SKM-1 treated with dmso at 0.1 percent for 144 hours (cell line): ENCODE measurements at regions not wholly inside any gene's neighbourhood (a gene's known extent, or its start where the extent isn't known, plus 50 kb on each side); places are given as distances from the start of the nearest gene placed in this dataset.

Experiments
- DNase-seq: peaks from one replicate; lab custom pipeline; 2025; ENCODE audit not compliant: unreplicated experiment; lab: John Stamatoyannopoulos, UW

GRCh38 chr2:144163592-144163991, 356.3 kb downstream of the ZEB2 start:
- DNase-seq, result no peak

DNA sequence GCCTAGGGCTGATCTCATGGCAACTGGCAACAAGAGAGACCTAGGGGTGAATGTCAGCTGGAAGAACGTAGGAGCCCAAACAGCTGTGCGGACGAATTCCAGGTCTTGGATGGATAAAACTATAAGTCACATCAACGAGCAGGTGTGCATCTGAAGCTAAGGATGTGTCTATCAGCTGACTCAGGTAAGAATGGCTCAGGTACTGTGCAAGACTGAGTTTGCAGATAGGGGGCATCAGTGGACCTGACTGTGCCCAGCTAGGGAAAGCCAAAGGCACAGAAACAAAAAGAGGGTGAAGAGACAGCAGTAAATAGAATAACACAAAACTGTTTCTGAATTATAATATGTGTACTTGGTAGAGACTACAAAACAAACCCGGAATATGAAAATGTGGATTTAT, 357.3 kb downstream of the ZEB2 start:
- no peak for DNase-seq

GRCh38 chr2:144161061-144161460, 358.9 kb downstream of the ZEB2 start:
- no peak for DNase-seq

GRCh38 chr2:144159240-144159639, 360.7 kb downstream of the ZEB2 start:
- DNase-seq, result no peak

DNA sequence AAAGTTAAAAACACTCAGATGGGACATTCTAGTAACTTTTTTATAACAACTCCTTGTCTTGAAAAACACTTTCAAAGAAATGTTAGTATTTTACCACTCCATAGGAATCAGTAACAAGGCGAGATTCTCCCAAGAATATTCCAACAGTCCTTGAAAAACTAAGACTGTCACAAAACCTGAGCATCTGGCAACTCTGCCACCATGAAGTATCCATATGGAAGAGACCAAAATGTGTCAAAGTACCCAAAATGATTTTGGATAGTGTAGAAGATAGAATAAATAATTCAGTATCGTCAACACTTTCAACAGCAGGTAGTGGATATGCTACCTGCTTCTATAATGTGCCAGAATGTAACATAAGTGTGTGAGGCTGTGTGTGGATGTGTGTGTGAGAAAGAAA, 361.8 kb downstream of the ZEB2 start:
- DNase-seq, result no peak

DNA sequence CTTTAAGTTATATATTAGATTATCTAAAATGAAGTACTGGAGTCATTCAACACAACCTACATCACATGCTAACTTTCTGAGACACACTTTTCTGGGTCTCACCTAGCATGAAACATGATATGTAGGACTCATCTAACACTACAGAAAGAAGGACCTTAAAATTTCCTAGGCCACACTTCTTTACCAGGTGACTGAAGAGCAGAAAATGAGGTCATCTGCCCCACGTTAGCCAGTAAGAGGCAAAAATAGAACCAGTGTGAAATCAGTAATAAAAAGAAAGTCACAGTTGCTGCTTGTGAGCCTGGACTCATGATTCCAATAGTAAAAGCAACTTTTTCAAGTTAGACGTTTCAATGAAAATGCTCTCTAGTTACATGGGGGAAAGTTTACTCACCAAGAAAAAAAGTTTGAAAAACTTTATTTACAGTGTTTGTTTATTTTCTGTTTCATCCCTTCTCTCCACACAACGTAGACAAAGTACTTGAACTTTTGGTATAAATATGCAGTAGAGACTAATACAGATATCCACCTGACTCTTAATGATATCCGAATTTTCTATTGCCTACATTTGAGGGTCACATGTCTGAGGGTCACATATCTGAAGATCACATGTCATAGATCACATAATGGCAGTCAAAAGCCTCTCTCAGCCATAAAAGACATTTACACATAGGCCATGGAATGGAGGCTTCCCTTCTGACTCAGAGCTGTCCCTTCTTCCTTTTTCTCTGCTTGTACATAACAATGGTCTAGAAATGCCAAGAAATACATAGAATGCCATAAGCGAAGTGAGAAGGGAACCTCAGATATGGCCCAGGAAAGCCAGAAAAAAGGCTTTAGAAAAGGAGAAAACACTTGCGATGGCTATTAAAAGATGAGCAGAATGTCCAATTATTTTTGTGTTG, 362.9 kb downstream of the ZEB2 start:
- DNase-seq, result no peak

DNA sequence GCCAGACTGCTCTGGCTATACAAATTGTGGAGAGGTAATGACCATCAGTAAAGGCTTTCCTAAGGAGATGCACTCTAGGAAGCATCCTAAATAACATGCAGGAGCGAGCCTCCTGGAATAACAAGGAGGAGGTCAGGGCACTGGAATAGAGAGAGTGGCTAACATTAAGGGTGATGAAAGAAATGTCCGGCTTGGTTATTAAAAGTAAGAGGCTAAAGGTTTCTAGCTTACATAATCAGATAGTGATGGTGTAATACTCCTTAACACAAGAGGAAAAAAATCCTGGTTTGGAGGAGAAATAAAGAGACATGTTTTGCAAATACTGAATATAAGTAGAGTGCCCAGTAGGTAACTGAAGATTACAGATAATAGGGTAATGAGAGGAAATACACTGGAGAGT, 365.7 kb downstream of the ZEB2 start:
- DNase-seq, result no peak

DNA sequence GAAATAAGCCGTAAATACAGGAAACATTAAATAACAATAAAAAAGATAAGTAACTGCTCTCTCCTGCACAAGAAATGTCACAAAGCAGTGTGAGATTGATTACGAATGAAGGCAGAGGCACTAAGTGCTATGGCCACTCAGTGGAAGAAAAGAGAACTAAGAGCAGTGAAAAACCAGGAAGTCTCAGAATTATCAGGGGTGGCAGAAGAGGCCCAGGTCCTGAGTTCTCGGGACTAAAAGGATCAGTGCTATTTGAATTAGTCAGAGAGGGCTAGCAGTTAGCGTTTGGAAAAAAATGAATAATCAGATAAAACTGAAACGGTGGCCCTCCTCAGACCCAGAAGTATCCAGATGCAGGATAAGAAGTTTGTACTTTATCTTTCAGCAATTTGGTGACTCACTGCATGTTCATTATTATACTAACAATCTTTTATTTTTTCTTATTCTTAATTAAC, 367.1 kb downstream of the ZEB2 start:
- peak; percentile 56 for DNase-seq

- no peak for DNase-seq
These were observed 368.1 kb downstream of the ZEB2 start for GRCh38 chr2:144151851-144152250.

- no peak for DNase-seq
These were observed 368.5 kb downstream of the ZEB2 start for GRCh38 chr2:144151405-144151804.

DNA sequence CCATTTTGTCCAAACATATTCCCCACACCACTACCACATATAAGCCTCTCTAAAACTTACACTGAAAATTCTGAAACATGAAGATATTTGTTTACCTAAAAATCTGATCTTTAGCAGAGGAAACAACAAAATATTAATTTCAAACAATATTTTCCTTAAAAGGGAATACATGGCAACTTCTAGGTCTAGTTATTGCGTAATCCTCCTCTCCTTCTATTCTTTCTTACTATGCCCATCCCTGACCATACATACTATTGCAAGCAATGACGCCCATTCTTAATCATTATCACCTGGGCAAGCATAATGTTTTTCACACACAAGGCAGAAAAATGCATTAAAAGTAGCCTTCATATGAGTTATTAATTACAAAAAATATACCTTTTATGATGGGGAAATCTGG, 372.6 kb downstream of the ZEB2 start:
- no peak for DNase-seq

- DNase-seq, result no peak
These were observed 373.0 kb downstream of the ZEB2 start for GRCh38 chr2:144146876-144147275.

DNA sequence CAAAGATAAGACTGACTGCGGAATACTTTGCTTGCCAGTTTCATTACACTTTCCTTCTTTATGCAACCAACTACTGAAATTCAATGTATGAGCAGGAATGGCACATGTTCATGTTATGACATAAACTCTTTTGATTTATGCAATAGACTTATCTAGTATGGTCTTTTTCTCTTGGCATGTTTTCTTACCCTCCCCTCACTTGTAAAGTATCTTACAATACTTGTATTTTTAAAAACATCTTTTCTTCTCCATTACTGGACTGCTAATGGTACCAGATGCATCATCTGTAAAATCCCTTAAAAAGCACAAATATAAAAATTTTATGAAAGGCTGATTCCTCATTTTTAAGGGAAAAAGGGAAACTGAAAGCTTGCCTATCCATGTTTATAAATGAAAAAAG, 373.8 kb downstream of the ZEB2 start:
- no peak for DNase-seq

DNA sequence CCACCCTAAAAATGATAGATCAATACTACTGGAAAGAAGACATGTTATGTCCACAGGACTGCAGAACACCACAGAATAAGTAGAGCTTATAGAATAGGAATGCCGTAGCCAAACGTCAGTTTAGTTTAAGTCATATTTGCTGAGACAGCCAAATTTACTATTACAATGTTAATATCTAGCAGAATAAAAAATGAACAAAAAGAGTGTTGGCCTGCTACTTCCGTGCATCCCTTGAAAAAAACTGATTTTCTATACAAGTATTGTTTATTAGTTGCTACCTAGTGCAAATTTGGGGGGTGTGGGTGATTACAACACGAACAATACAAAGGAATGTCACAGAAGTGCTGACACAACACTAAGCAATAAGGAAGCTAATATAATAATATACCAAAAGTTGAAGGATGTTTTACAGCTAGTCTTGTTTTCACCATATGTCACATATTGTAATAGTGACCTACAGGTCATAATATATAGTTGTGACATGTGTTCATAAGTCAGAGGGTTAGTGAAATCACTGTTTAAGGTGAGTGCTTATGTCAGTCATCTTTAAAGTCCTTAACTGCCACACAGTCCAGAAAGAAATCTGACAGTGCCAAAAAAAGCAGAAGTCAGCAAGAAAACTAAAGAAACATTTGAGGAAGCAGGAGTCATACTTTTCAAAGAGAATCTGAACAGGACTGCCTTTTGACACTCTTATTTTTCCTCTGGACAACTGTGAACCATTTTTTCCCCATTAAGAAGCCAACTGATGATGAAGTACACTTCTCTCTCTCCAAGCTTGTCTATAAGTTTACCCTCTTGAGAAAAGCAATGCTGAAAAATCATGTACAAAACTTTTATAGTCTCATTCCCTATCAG, 376.4 kb downstream of the ZEB2 start:
- peak; percentile 61 for DNase-seq

DNA sequence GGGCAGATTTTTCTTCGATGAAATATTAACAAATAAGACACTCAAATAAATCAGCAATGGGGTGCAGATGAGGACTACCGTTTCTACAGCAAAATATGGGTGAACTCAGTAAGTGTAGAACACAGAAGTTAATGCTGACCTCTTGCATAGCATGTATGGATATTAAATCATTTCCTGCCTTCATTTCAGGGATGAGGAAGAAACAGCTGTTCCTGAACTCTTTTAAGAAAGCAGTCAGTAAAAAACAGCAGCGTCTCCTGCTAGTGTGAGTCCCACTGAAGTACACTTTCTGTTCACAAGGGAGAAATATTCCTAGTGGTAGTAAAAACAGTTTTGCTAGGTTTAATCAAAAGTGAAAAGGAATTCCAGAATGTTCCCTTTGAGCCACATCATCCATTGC, 379.0 kb downstream of the ZEB2 start:
- no peak for DNase-seq

DNA sequence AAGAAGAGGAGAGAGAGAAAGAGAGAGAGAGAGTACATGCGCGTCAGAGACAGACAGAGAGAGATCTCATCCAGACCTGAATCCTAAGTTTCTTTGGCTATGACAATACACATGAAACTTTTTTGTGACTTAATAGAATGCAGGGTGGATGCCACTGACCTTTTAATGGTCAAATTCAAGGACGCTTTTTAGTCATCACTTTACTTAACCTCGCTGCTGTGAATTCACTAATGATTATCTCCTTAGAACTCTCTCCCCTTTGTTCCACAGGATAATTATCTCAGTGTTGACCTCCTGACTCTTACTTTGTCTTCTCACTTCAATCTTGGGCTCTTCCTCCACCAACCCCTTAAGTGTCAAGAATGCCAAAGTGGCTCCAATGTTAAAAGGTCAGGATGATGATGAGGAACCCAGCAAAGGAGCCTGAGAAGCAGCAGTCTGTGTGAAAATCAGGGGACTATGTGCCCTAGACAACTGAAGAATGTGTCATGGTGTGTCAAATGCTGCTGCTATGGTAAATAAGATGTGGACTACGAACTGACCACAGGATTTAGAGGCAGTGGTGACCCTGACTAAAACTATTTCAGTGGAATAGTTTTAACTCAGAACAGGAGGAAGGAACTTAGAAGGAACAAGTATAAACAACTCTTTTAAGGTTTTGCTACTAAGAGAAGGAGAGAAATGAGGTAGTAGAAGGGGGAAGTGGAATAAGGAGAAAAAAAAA, 382.1 kb downstream of the ZEB2 start:
- no peak for DNase-seq

DNA sequence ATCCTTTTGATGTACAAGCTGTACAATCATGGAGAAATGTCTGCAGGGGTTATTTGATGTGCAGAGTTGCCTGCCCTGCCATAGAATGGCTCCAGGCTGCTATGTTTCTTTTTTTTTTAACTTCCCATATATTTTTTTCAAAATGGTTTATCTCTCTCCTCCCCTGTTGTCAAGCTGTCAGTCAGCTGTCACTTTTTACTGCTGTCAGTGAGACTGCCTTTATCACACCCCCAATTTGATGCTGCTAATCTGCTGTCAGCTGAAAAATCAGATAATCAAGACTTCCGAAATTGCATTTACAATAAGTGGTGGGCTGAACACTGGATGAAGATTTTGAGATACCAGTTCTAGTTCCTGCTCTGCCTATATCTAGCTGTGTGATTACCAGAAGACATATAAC, 382.6 kb downstream of the ZEB2 start:
- no peak for DNase-seq

- DNase-seq, result no peak
These were observed 383.5 kb downstream of the ZEB2 start for GRCh38 chr2:144136297-144137010.

DNA sequence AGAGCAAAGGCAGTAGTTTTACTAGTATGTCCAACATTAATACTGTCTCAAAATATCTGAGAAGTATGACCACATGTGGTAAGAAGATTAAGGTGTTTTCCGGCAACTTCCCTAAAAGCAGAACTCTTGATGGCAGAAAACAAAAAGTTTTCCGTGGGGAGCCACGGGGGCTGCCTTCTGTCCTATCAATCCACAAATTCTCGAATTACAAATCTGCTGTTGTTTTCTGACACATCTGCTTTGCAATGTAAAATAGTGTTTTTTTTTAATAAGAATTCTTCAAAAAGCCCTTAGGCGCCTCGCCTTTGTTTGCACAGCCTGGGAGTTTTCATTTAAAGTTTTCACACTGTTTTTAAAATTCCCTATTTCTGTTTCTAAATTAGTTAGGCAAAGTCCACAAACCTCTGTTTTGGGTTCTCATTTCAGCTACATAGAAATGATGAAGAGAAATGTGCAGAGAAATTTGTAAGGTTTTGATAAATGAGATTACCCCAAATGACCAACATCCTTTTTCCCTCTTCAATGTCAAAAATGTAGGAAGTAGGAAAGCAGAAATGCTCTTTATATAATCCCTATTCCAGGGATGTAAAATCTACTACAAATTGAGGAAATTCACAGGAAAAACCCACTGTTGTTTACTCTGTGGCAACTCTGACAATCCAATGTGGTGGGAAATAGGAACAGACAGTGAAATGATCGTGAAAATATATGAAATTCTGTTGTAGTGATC, 385.8 kb downstream of the ZEB2 start:
- peak; percentile 3 for DNase-seq

- DNase-seq, result no peak
These were observed 387.6 kb downstream of the ZEB2 start for GRCh38 chr2:144132357-144132756.
